Sciatic nerve (tissue), 2 donors: ENCODE measurements at regions not wholly inside any gene's neighbourhood (a gene's known extent, or its start where the extent isn't known, plus 50 kb on each side); places are given as distances from the start of the nearest gene placed in this dataset.
"Not testable (repeated sequence)": the region's sequence is repeated elsewhere in the genome, so short reads cannot be mapped to it uniquely, and the experiment has no call there.

ENCODE experiments used
- ATAC-seq: fragments of 200-7000 bp; cut with Tn5 transposase; one replicate; pipeline ENCODE4 v1.9.1; 2020; ENCODE audit warnings: mild to moderate bottlenecking, moderate library complexity
- DNase-seq: peaks from one replicate; pipeline ENCODE4 v3.0.0-alpha.2; 2020; ENCODE audit warnings: low spot score
- intact Hi-C: fragments of 100-400 bp; cut with DNase I; formaldehyde crosslinking; loops from one replicate; pipeline ENCODE4 v1.14.2; 2022
- donor health status: DM: no; HTN: no; CAD: no.
- donor health status: DM: no; HTN: no; CAD: no.

DNA sequence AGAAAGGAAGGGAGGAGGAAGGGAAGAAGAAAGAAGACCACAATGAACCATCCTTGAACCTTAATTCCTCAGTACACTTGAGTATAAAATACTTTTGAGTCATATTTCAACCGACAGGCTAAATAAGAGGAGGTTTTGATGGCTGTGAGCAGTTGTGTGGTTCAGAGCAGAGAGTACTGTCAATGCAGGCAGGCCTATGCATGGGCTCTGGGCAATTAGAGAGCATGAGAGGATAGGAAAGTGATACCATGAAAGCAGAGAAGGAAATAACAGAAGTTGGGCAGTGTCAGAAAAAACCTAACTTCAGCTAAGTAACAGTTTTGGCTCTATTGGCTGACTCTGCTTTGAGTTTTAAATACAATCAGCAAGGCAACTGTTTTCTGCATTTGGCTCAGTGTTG, 123.6 kb upstream of the STK17B start:
- ATAC-seq = no peak
- no peak for DNase-seq
- intact Hi-C loops = no loop called here

DNA sequence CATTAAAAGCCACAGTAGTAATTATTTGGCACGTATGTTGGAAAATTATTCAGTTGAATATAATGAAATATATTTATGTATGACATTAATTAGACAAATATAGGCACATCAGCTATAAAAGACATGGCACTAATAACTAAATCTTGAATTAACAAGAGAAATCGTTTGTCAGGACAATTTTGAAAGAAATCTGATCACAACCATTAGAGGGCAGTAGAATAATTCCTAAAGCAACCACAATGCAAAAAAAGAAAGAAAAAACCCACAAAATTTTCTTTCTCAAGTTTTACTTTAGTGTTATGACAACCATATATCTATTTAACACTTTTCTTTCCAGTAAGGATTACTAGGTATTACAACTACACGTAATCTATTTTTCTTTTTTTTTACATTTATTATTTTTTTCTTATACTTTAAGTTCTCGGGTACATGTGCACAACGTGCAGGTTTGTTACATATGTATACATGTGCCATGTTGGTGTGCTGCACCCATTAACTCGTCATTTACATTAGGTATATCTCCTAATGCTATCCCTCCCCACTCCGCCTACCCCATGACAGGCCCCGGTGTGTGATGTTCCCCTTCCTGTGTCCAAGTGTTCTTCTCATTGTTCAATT, 126.8 kb upstream of the STK17B start:
- intact Hi-C loops, DNase-seq, ATAC-seq: not testable (repeated sequence)

DNA sequence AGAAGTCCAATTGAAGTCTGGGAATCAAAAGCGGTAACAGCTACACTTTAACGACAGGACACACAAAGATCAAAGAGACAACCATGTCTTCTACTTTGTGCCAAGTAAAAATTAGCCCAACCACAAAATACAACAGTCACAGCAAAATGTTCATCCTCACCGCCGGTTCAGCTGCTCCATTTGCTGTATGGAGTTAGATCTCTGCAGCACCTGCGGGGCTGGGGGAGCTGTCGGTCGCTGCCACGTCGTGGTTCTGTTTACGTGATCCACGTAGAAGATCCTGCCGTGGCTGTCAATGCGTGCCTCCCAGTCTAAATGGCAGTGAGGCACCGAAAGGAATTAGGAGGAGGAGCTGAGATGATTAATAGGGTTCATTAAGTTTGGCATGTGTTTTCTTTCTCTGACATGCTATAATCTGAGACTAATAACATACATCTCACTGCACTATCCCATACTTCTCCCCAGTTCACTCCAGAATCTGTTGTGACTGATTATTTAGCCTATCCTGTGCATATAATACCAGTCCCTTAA, 136.5 kb upstream of the STK17B start:
- ATAC-seq (no peak), DNase-seq (no peak)
- intact Hi-C loops = no loop called here

DNA sequence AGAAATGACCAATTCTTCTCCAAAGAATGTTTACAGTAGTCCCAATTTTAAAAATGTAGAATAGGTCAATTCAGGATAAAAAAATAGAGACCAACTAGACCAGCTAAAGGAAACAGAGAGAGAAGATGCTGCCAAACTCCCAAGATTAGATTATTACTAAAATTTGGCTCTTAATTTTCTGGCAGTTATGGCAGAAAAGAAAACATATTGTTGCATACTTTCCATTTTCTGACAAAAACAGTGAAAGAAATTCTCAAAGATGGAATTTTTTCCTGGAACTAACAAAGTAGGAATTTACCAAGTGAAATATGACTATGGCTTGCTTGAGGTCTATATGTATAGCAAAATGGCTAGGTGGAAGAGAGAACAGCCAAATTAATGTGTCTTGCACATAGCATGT, 138.3 kb upstream of the STK17B start:
- intact Hi-C loops = no loop called here
- DNase-seq = no peak
- no peak for ATAC-seq

DNA sequence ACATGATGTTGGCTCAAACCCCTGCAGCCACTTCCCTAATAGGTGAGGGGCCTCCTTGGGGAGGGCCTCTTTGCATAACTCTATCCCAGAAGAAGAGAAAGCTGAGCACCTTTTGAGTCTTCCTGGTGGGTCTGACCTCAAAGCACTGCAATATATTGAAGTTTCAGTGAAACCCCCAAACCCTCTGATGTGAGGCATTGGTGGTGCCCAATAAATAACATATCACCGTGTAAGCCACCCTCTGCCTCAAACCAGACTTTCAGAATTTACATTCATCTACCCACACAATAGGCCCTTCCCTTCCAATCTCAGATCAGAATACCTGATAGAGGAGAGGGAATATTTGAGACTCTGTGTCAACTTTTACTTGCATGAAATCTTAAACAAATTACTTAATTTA, 142.8 kb upstream of the STK17B start:
- no peak for ATAC-seq
- no peak for DNase-seq
- intact Hi-C loops = no loop called here

DNA sequence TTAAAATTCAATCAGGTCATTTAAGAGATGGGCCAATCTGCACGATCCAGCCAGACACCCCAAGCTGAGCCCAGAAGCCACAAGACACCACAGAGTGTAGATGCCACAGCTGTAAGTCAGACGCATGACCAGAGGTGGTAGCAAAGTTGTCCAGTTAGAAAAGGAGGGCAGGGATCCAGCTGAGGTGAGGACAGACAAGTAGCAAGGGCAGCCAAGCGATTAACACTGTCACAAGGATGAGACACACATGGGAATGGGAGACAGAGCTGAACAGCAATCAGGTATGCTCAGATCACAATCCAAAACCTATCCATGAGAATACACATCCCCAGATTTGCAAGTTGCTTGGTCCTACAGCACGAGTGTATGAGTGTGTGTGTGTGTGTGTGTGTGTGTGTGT, 143.4 kb upstream of the STK17B start:
- intact Hi-C loops = no loop called here
- no peak for ATAC-seq
- DNase-seq = no peak

DNA sequence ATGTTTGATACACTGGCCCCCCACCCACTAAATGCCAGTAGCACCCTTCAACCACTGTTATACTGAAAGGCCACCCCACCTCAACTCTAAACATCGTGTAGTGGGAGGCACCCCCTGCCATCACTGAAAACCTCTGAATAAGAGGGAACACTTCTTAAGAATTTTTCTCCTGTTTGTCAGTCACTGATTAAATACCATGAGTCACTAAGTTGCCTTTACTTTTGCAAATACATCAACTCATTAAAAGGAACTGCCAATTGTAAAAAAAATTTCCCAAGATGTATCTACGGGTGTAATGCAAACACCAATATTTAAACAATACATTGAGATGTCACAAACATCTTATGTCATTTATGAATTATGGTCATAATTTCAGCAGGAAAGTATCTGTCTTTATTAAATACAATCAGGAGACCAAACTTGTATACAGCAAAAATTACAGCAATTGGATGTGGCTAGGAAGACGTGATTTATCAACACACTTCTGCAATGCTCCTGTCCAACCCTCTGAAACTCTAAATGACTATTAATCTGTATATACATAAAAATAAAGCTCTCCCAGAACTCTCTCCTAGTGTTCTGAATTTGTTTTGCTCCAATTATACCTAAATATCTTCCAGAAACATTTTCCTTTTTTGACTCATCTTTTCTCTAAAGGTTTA, 144.1 kb upstream of the STK17B start:
- ATAC-seq (no peak), DNase-seq (no peak)
- intact Hi-C loops = no loop called here

DNA sequence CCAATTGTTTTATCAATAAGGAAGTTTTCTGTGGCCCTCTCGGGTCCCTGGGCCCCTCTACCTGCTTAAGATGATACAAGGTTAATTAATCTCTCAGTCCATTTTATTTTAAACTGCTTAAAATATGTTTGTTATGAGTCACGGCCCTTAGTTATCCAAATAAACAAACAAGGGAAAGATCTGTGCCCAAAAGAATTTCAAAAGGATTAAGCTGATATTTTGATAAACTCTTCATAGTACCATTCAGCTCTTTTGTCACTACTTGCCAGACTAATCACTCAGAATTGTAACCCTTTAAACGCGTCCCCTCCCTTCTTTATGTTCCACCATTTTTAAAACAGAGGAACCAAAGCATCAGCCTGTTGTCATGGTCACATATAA, 144.7 kb upstream of the STK17B start:
- no peak for DNase-seq
- ATAC-seq = no peak
- intact Hi-C loops = no loop called here

DNA sequence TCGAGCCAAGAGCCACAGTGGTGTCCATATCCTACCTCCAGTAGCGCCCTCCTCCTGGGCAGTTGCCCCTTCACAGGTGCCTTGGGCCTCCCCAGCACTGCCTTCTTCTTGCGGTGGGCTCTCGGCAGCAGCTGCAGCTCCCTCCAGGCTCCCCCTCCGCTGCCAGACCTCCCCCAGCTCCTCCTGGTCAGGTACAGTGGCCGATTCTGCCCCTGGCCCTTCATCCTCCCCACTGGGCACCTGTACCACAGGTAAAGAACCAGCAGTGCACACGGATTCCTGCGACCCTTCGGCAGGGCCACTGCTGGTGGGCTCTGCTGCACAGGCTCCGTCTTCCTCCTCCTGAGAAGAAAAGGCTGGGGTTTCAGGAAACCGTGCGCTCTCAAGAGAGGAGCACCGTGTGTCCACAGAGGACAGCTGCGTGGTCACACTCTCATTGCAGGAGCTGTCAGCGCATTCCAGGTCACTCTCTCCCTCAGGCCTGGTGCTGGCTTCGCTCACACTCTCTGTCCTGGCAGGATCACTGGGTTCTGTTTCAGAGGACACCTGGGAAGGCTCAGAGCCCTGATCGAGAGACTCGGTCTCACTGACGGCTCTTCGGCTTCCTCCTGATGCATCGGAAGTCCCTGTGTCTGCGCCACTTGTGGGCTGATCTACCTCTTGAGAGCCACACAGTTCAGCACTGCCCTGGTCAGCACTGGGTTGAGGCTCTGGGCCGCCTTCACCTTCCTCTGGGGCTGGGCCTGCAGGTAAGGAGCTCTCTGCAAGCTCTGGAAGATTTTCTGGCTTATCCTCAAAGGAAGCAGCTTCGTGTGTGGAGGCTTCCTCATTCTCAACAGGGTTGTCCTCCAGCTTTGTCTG, 147.4 kb upstream of the STK17B start:
- intact Hi-C loops = no loop called here
- ATAC-seq (peak; percentile 32), DNase-seq (no peak)

DNA sequence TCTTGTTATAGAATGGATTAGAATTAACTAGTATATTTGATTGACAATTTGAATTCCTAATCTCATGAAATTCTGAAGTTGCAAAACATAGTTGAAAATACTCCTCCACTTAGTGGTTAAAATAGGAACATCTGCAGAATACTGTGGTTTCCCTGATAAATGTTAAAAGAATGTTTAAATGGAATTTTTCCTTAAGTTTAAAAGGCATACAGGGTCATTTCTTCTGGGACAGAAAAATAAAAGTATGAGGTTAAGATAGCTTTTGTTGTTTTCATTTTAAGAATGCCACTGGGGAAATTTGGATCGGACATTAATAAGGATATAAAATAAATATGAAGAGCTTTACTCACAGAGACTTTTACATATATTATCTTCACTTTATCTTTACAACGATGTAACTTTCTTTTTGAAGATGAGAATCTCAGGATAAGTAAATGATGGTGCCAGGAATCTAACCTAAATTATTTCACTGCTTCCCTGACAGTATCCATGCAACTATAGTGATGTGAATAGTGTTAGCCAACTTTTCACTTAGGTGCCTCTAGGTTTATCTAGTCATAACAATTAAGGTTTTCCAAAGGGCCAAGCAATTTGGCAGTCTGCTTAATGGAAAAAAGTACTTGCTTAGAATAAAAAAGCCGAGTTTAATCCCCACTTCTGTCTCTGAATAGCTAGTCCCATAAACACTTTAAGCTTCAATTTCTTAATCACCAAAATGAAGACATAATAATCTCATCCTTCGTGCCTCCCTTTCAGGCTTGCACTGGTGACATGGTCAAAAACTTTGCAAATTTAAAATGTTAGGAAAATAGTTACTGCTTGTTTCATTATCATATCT, 151.8 kb upstream of the STK17B start:
- DNase-seq = no peak

DNA sequence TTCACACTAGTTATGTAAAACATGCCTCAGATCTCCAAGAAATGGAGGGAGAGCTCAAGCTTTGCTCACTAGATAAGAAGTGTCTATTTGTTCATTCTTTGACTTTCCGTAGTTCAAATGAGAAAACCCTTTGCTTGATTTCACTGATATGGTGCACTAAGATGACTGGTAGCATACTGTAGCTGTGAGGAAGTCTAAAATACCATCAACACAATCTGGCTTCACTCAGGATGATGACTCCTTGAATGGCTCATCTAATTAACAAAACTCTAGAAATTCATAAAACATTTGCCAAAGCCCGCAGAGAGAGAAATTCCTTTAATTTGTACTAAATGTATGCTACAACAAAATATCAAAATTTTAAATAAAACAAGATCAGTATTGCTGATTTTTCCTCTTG, 152.8 kb upstream of the STK17B start:
- no peak for ATAC-seq
- intact Hi-C loops = no loop called here
- no peak for DNase-seq

More for the DNA sequence above, 151.8 kb upstream of the STK17B start:
- intact Hi-C loops = no loop called here
- ATAC-seq = no peak

DNA sequence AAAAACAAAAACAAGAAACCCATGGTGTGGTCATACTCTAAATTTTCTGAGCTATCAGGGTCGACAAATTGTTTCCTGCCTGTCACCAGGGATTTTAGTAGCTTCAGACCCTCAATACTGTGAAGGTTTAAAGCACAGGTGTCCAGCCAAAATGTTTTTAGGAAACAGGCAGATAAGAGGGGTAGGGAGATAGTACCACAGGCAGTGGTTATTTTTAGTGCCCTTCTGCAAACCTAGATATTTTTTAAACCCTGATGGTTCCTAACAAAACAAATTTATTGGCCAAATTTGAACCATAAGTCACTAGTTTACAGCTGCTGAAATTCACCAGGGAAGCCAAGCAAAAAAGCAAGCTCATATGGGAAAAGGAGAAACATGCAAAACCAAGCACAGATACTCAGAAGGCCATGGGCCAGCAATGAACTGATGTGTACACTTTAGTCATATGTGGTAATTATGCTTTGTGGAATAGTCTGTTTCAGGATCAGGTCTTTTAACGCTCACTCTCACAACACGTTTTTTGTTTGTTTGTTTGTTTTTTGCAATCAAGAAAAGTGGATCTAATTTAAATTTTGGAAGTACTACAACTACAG, 156.8 kb upstream of the STK17B start:
- intact Hi-C loops = no loop called here
- ATAC-seq (no peak), DNase-seq (no peak)

DNA sequence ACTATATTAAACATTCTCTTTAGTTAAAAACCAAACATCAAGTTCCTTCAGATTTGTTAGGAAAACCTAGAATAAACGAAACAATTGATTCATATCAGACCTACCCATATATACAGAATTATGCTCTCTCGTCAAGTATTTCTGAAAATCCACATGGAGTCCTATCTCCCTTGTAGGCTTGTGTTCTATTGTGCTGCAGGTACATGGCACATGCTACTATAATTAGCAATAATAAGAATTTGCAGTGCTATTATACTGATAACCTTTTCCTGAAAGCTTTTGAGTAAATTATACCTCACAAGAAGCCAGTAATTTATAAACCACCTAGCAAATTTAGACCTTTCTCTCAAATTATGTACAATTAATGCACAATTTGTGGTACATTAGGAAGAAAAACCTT, 158.6 kb upstream of the STK17B start:
- intact Hi-C loops = no loop called here
- no peak for ATAC-seq
- DNase-seq = no peak

DNA sequence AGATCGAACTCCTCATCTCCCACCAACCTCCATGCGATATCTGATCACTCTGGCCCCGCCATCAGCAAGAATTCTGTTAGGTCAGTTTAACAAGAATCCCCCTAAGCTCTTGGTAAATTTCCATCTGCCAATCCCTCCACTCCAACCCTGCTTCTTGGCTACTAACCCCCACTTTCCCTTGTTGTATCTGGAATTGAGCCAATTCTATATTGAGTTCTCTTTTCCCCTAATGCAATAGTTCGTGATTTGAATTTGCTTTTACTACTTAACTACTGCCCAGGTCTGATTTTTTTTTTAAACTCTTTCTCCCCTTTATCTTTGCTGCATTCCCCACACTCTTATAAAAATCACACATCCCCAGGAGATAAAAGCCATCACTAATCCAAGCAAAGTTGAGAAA, 159.3 kb upstream of the STK17B start:
- intact Hi-C loops = no loop called here
- DNase-seq = no peak
- ATAC-seq = no peak

DNA sequence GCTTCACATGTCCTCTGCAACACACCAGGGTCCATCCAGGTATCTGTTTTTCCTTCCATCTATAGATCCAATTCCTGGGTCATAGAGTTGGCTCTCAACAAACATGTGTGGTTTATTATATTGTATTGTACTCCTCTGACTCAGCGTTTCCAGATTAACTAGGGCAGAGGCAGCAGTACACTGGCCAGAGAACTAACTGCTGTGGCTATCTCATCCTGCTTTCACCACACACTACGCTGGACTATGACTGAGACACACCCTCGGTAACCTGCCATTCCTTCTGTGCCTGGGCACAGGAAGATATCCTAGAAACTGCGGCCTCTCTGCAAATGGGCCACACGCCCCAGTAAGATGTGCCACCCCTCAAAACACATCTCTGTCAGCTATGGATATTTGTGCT, 159.8 kb upstream of the STK17B start:
- ATAC-seq (peak; percentile 83), DNase-seq (no peak)
- intact Hi-C loops = no loop called here

DNA sequence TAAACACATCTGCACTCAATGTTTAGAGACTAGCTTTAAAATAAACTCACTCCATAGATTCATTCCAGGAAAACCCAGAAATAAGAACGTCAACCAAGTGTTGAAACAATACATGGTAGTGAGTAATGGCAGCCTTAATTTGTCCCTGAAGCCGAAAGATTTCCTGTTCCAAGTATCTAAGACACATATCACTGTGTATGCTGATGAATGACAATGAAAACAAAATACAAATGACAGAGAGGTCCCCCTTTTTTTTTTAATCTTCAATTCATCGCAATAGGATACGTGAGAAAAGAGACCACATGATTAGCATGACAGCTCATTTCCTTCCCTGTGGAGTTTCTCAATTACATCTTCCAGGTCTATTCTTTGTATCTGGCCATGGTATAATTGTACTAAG, 160.5 kb upstream of the STK17B start:
- DNase-seq = no peak
- intact Hi-C loops = no loop called here
- ATAC-seq = no peak

DNA sequence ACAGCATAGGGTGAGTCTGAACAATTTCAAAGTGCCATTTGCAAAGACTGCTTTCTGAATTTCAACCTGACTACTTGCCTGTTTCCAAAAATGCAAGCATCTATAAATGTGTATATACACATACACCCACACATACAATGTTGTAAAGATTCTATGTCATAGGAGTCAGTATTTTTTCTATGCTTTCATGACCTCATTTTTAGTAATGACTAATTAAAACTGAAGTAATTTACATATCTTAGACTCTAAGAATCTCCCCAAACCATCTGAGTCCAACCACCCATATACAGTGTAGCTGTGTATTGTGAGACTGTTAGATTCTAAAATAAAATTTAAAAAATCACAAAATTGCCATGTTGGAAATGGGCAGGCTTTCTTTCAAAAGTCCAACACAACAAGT, 162.0 kb upstream of the STK17B start:
- DNase-seq = no peak
- intact Hi-C loops = no loop called here
- no peak for ATAC-seq

DNA sequence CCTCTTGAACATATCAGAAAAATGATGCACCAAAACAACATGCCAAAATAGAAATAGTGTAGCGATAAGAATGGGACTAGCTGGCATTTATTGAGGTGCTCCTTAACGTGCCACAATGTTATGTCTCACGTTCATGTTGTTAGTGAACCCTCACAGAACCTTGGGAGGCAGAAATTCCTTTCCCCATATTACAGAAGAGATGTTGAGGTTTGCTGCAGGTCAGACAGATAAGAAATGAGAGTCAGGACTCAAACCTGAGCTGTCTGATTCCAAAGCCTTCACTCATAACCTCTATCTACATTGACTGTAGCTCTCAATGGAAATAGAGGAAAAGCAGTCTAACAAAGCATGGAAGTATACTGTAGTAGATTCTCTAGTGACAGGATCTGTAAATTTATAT, 163.3 kb upstream of the STK17B start:
- intact Hi-C loops = no loop called here
- no peak for ATAC-seq
- no peak for DNase-seq

DNA sequence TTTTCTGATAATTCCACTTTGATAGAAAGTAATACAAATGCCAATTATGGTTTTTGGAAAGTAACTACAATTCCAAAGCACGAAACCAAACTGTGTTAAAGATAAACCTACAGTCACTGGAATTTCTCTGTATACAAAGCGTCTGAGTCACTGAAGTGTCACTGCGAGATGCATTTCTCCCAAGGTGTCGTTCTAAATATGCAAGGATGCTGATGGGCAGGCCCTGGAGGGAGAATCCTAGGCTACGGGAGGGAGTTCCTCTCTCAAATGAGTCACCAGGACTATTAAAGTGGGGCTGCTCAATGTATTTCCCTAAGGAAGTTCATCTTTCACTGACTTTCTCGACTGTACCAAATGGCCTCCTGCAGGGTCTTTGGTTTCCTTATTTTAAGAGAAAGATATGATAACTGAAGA, 163.8 kb upstream of the STK17B start:
- intact Hi-C loops = no loop called here
- DNase-seq = no peak
- no peak for ATAC-seq
